GM19035 (cell line): ENCODE measurements at regions not wholly inside any gene's neighbourhood (a gene's known extent, or its start where the extent isn't known, plus 50 kb on each side); places are given as distances from the start of the nearest gene placed in this dataset.
"Not testable (repeated sequence)": the region's sequence is repeated elsewhere in the genome, so short reads cannot be mapped to it uniquely, and the experiment has no call there.

Experiments used
- ATAC-seq: cut with Tn5 transposase; IDR thresholded peaks from one replicate; pipeline ENCODE4 v1.9.1; 2021; ENCODE audit not compliant: unreplicated experiment

- no peak for ATAC-seq
These were observed 599.6 kb downstream of the PSAT1 start for GRCh38 chr9:78896479-78896878.

GRCh38 chr9:78898234-78898633, 601.3 kb downstream of the PSAT1 start:
- no peak for ATAC-seq

GRCh38 chr9:78899006-78899405, 602.1 kb downstream of the PSAT1 start:
- ATAC-seq, result no peak

- ATAC-seq, result no peak
These were observed 603.6 kb downstream of the PSAT1 start for GRCh38 chr9:78900500-78900899.

DNA sequence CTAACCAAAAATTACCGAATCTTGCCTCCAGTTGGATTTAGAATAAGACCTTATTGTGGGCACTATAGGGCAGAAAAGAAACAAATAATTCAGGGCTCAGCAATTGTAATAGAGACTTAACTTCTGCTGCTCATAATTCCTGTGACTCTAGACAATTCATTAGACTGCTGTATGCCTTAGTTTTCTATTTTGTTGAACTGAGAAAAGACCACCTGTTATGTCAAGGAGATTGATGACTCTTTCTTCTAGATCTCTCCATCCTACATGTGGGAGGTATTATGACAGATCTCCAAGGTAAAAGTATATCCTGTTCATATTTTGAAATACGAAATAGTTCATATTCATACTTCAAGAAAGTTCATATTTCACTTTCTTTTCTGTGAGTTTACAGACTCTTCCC, 605.1 kb downstream of the PSAT1 start:
- ATAC-seq, result no peak

DNA sequence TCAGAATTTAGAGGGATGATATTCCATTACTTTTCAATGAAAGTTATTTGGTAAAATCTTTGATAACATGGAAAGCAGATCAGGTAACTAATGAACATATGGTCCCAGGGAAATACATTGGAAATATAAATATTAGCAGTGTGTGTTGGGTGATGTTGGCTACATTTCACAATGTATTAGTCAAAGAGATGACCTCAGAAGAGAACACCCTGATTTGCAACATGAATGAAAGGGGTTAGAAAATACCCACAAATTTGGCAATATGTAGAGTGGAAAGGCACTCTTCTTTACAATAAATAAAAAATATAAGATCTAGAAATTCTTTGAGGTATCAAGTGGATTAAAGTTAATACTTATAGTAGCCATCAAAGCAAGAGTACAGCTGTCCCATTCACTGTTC, 606.7 kb downstream of the PSAT1 start:
- no peak for ATAC-seq

DNA sequence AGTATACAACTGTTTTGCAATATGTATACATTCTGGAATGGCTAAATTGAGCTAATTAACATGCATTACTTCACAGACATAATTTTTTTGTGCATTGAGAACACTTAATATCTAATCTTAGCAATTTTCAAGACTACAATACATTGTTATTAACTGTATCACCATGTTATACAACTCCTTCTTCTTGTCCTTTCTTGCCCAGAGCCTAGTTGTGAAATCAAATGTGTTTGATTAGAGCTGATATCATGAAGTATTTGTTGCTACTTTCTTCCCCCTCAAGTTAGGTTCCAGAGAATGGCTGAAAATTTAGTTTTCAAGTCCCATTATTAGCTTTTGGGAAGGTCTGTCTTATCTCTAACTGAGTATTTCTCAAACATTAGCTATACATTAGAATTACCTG, 607.8 kb downstream of the PSAT1 start:
- no peak for ATAC-seq

DNA sequence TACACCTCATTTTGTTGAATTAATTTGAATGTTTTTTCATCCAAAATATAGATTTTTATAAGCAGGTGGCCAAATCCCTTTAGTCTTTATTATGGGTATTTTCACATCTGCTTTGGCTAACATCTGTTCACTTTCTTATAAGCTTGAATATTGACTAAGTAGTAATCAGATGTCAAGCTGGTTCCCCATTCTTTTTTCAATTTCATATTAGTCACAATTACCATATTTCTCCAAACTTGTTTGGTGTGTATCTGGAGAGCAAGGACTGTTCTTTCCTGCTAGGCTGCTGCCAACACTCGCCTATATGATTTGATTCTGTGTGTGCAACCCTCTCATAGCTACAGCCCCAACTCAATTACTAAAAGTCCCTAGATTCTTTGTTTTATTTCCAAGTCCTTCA, 608.5 kb downstream of the PSAT1 start:
- ATAC-seq, result no peak

- ATAC-seq, result no peak
These were observed 609.2 kb downstream of the PSAT1 start for GRCh38 chr9:78905986-78906755.

DNA sequence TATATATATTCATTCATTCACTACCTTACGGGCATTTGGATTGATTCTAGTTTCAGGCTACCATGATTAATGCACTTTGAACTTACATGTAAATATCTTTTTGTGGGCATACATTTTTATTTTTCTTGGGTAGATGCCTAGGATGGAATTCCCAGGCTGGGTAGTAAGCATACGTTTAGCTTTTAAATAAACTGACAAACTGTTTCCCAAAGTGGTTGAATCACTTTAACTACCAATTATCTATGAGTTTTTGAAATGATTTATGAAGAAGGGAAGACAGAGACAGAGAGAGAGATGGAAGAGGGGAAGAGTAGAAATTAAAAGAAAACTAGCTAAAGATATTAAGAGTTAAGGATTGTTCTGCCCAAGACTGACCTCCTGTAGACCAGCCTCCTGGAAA, 612.6 kb downstream of the PSAT1 start:
- ATAC-seq, result no peak

DNA sequence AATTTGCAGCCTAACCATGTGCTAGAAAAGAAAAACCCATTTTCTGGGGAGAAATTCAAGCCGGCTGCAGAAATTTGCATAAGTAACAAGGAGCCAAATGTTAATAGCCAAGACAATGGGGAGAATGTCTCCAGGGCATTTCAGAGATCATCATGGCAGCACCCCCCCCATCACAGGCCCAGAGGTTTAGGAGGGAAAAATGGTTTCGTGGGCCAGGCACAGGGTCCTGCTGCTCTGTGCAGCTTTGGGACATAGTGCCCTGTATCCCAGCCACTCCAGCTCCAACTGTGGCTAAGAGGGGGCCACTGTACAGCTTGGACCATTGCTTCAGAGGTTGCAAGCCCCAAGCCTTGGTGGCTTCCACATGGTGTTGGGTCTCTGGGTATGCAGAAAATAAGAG, 620.0 kb downstream of the PSAT1 start:
- not testable (repeated sequence) for ATAC-seq

DNA sequence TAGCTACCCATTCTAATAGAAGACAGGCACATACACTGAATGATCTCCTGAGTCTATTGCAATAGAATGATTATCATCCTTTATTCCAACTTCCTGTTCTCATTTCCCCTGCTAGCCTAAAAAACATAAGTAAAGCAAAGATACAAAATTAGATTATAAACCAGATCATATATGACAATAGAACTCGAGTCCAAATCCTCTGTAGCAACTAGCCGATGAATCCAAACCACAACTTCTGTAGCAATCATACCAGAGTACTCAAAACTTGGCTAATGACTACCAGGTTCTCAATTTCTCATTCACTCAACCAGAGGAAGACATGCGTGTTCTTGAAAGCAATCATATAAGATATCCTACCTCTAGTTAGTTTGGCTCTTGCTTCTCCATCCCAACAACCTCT, 622.1 kb downstream of the PSAT1 start:
- no peak for ATAC-seq

DNA sequence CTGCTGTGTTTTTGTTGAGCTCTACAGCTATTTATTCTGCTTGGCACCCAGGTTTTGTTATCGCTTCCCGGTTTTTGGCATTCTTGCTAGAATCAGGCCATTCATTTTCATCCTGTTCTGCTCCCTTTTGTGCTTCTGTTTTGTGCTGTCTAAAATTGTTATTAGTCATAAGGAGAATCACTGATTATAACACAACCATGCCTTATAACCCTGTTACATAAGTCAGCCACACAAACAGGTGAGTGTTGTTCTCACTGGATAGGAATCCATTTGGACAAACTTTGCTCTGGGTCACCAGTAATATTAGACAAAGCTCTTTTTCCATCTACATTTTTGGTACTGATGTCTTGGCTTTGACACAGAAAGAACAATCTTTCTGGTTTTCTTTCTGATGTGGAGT, 622.8 kb downstream of the PSAT1 start:
- no peak for ATAC-seq

GRCh38 chr9:78921341-78921740, 624.4 kb downstream of the PSAT1 start:
- ATAC-seq, result no peak

DNA sequence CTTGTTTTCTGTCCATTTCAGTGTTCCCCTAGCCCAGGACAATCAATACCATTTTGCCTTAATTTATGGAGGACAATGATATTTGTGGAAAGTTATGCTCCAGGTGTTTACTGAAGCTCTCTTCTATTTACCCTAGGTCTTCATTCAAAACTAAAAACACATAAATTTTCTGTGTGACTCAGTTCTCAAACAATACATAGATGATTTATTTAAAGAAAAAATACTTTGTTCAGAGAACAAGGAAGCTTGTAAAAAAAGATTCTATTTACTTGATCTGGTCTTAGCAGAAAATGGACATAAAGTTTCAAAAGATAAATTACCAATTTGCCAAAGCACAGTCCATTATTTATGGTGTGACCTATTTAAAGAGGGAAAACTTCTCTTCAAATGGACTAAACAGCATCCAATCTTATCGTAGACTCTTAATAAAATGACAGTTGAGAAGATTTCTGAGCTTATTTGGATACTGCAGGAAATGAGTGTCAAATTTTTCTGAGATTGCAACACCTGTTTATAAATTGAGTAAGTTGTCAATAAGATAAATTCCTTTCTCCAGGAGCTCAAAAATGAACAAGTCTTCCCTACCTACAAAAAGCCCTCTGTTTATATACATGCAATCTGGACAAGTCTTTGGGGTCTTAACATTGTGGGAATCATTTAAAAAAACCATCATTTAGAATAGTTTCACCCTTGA, 627.2 kb downstream of the PSAT1 start:
- no peak for ATAC-seq

GRCh38 chr9:78927099-78927940, 630.4 kb downstream of the PSAT1 start:
- no peak for ATAC-seq

DNA sequence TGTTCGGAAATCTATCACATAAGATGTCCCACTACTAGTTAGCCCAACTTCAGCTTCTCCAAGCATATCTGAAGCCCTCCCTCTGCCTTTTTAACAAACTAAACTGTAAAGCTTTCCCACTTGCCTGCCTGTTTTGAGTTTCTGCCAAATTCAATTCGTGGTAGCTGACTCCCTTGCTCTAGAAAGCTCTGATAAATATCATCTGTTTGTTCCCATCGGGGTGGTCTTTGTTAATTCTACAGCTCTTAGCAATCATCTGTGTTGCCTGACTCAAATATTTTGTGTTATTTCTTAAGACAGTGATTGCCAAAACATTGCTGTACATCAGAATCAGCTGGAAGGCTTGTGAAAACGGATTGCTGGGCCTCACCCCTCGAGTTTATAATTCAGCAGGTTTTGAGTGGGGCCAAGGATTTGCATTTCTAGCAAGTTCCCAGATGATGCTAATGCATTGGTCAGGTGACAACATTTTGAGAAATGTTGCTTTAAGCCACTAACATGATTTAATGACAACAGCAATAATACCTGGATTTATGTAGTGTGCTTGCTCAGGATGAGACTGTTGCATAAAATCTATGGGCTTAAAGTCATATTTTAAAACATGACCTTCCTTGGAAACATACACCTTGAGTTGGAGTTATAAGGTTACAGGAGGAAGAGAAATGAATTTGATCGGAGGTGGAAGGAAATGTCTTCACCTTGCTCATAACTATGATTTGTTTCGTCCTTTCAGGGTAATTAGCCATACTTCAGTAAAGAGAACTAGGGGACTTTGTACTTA, 631.9 kb downstream of the PSAT1 start:
- ATAC-seq, result no peak

GRCh38 chr9:78930281-78930680, 633.4 kb downstream of the PSAT1 start:
- no peak for ATAC-seq

DNA sequence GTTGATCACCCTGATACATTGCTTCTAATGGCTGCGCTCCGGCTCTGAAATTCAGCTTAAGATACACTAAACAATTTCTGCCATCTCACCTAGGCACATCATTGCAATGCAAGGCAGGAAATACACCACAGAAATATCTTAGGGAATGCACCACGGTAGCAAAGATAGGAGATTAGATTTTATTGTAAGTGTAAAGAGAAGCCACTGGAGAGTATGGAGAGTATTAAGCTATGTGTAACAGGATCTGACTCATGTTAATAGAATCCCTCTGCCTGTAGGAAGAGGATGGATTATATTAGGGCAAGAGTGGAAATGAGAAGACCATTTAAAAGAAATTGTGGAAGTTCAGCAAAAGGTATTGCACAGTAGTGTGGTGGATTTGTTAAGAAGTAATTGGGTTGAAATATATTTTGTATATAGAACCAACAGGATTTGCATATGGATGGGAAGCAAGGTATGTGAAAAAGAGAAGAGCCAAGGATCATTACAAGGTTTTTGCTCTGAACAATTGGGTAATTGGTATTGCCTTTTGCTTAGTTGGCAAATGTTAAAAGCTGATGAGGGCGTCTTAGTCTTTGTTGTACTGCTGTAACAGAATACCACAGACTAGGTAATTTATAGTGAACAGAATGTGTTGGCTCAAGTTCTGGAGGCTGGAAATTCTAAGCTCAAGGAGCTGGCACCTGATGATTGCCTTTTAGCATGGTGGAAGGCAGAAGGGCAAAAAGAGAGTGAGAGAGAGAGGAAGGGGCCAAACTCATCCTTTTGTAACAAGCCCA, 636.1 kb downstream of the PSAT1 start:
- no peak for ATAC-seq

DNA sequence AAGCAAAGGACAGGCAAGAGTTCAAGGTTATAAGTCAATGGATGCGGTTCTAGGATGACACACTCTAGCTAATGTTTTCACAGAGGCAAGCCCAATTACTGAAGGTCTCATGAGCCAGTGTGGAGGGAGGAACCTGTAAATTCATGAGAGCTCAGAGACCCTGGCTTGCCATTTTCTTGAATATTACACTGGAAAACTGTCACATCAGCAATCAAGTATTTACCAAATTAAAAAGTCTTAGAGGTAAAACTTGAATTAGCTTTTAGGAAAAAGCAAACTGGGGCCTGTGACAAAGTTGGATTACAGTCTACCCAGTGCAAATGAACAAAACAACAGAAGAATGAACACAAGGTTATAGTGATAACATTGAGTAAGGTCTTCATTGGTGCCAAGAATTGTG, 636.9 kb upstream of the TLE4 start:
- ATAC-seq, result no peak
